Fibroblast of gingiva (primary cell): ENCODE measurements at regions not wholly inside any gene's neighbourhood (a gene's known extent, or its start where the extent isn't known, plus 50 kb on each side); places are given as distances from the start of the nearest gene placed in this dataset.
"Not testable (repeated sequence)": the region's sequence is repeated elsewhere in the genome, so short reads cannot be mapped to it uniquely, and the experiment has no call there.

Experiments
- DNase-seq: peaks from one replicate; pipeline ENCODE4 v3.0.0-alpha.2; 2011; ENCODE audit warnings: low read depth

- DNase-seq: no peak
Measured at GRCh38 chr21:30104241-30104640, 62.4 kb downstream of the CLDN17 start.

- no peak for DNase-seq
Measured at GRCh38 chr21:30102871-30103270, 63.7 kb downstream of the CLDN17 start.

GRCh38 chr21:30101967-30102366 is 64.6 kb downstream of the CLDN17 start:
- no peak for DNase-seq

GRCh38 chr21:30097791-30098190 is 68.8 kb downstream of the CLDN17 start:
- no peak for DNase-seq

GRCh38 chr21:30083225-30083945 is 83.2 kb downstream of the CLDN17 start:
- no peak for DNase-seq

GRCh38 chr21:30081506-30081905 is 85.1 kb downstream of the CLDN17 start:
- no peak for DNase-seq

- DNase-seq: peak; percentile 10
Measured at GRCh38 chr21:30072496-30072895, 94.1 kb downstream of the CLDN17 start.

GRCh38 chr21:30058928-30059327 is 107.7 kb downstream of the CLDN17 start:
- DNase-seq: no peak

- DNase-seq: no peak
Measured at GRCh38 chr21:30057108-30057507, 109.5 kb downstream of the CLDN17 start.

- DNase-seq: no peak
Measured at GRCh38 chr21:30048570-30048969, 108.8 kb upstream of the GRIK1 start.

GRCh38 chr21:30044447-30045064 is 104.8 kb upstream of the GRIK1 start:
- DNase-seq: no peak

- DNase-seq: no peak
Measured at GRCh38 chr21:30042443-30042842, 102.6 kb upstream of the GRIK1 start.

- DNase-seq: no peak
Measured at GRCh38 chr21:30033441-30033840, 93.6 kb upstream of the GRIK1 start.

- DNase-seq: no peak
Measured at GRCh38 chr21:30030416-30030815, 90.6 kb upstream of the GRIK1 start.

GRCh38 chr21:30028537-30028936 is 88.7 kb upstream of the GRIK1 start:
- no peak for DNase-seq

- DNase-seq: no peak
Measured at GRCh38 chr21:30027986-30028385, 88.2 kb upstream of the GRIK1 start.

GRCh38 chr21:30023056-30023455 is 83.3 kb upstream of the GRIK1 start:
- DNase-seq: not testable (repeated sequence)

GRCh38 chr21:30014886-30015285 is 75.1 kb upstream of the GRIK1 start:
- DNase-seq: no peak

GRCh38 chr21:29991624-29992023 is 51.8 kb upstream of the GRIK1 start:
- no peak for DNase-seq

- DNase-seq: no peak
Measured at GRCh38 chr21:29989634-29990234, 49.9 kb upstream of the GRIK1 start.
